SIG-M5 treated with dmso at 0.1 percent for 504 hours (cell line): ENCODE measurements at regions not wholly inside any gene's neighbourhood (a gene's known extent, or its start where the extent isn't known, plus 50 kb on each side); places are given as distances from the start of the nearest gene placed in this dataset.

ENCODE experiments used
- DNase-seq: peaks from one replicate; lab custom pipeline; 2025; ENCODE audit not compliant: unreplicated experiment; lab: John Stamatoyannopoulos, UW

DNA sequence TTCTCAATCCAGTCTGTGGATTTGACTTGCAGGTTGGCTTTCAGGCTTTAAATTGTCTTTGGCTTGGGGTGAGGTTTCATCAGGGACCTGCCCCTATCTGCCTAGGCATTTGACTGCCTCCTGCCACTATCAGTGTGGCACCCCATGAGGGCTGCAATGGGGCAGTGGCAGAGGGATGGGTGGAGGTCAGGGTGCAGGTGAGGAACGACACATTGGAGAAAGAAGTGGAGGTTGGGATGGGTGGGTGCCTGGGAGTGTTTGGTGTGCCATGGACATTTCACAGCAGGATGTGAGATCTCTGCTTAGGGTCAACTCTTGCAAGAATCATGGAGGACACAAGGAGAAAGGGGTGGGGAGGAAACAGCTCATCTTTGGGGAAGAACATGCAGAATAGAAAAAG lies 625.1 kb downstream of the PTPRU start:
- DNase-seq, result no peak

GRCh38 chr1:29860681-29861080 lies 624.4 kb downstream of the PTPRU start:
- DNase-seq, result no peak

DNA sequence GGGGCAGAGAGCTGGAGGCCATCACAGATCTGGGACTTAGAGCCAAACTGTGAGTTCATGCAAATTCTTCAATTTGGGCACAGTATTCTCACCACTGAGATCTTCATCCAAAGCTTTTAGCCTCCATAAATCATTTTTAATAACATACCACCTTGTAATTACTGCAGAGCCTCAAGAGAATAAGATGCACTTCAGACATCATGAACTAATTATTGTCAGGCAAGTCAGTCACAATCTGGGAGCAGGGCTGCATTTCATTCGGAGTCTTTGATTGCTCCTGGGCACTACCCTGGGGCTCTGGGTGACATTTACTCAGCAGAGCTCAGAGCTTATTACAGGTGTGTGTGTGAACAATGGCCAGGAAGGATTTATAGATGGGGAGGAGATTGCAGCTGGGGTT lies 623.7 kb downstream of the PTPRU start:
- DNase-seq, result no peak

GRCh38 chr1:29859126-29859525 lies 622.8 kb downstream of the PTPRU start:
- no peak for DNase-seq

- no peak for DNase-seq
These were observed 622.3 kb downstream of the PTPRU start for GRCh38 chr1:29858646-29859045.

DNA sequence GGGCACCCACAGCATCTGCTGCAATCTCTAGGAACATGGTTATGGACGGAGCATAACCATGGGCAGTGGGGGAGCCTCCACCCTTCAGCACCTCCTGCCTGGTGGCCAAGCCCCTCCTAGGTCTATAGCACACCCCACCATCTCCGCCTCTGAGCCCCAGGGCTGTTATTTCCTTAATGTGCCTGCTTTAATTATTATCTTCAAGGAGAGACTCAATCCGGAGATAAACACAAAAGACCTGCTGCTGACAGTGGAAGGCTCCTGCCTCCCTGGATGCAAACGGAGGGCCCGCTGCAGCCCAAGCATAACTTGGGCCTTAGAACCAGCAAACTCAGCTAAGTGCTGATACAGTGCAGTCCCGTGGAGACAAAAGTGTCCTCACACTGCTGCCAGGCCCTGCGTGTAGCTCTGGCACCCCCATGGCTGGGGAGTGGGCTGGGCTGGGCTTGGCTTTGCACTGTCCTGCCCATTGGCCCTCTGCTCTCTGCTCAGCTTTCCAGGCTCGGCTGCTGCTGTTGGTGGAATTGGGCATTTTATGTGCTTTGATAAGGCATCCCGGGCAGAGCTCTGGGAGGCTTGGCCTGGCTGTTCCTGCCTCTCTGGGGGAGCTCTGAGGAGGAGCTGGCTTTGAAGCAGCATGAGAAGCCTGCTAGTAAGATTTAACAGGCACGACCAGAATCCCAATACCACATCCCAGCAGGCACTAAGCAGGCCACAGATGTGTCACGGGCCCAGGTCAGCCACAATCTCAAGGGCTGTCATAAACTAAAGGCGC lies 620.2 kb downstream of the PTPRU start:
- DNase-seq, result no peak

DNA sequence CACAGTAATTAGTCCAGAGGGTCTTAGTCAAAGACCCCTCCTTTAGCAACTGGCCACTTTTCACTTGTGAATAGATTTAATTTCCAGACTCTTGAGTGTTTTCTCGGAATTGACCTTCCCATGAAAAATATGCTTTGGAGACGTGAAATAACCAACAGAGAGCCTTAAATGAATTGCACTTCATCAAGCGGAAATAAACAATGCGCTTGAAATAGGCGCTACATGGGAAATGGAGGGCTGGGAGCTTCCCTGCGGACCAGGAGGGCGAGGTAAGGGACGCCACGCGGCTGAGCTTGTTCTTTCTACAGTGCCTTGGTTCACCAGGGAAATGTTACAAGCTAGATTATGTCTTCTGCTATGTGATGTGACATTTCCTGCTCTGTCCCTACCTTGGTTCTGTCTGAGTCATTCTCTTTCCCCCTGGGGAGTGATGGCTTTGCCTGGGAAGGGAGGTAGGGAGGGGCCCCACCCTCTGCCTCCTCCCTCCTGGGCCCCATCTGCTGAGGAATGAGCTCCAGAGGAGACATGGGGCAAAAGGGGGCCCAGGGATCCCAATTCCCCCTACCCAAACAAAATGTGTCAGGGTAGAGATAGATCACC lies 619.3 kb downstream of the PTPRU start:
- no peak for DNase-seq

DNA sequence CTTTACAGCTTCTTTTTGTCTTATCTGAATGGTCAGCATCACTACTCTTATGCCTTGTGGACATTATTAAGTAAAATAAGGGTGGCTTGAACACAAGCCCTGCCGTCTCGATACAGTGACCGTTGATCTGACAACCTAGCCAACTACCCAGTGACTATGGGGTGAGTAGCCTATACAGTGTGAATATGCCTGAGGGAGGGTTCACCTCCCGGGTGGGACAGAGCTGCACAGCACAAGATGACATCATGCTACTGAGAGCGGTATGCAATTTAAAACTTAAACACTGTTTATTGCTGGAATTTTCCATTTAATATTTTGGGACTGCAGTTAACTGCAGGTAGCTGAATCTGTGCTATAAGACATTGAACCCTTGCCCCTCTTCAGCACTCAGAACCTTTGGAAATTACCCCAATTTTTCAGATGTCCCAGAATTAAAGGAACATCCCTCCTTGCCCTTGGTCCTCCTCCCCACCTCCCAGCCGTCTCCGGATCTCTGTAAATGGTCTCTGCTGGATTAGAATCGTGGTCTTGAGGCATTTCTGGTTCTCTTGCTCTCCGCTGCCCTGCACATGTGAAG lies 618.5 kb downstream of the PTPRU start:
- no peak for DNase-seq

DNA sequence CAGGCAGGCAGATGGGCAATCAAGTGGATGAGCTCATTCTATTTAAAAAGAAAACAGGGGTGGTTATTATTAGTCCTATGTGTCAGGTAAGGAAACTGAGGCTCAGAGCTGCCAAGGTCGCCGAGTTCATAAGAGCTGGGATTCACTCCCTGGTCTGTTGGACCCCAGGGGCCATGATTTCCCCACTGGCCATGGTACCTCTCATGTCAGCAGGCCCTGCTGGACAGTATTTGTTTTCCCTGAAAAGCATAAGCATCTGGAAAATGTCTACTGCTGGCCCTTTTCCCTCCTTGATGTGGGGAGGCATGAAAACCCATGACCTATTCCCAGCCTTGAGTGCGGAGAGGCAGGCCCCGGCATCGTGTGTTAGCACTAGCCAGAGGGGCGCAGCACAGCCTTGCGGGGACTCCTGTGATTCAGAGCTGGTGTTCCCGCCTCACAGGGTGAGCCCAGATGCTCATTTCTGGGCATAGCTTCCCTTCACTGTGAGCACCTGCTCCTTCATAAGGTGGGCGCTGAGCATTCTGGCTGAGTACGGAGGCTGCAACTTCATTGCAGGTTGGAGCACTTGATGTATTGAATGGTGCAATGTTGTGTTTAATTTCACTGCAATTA lies 617.5 kb downstream of the PTPRU start:
- DNase-seq, result no peak

DNA sequence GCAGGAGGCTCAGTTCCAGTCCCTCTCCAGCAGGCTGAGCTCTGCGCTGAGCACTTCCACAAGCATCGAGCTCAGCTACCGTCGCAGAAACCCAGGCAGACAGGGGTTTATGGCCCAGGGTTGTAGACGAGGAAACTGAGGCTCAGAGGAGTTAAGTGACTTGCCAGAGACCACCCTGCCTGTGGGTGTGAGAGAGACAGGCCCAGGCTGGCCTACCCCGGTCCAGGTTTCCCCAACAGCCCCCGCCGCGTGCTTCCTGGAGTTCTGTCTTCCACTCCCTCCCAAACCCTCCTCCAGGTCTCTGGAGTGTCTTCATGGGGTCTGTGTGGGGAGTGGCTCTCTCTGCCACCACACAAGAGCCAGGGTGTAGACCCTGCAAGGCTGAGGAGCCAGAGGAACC lies 615.9 kb downstream of the PTPRU start:
- no peak for DNase-seq

GRCh38 chr1:29851691-29852090 lies 615.4 kb downstream of the PTPRU start:
- DNase-seq, result no peak

DNA sequence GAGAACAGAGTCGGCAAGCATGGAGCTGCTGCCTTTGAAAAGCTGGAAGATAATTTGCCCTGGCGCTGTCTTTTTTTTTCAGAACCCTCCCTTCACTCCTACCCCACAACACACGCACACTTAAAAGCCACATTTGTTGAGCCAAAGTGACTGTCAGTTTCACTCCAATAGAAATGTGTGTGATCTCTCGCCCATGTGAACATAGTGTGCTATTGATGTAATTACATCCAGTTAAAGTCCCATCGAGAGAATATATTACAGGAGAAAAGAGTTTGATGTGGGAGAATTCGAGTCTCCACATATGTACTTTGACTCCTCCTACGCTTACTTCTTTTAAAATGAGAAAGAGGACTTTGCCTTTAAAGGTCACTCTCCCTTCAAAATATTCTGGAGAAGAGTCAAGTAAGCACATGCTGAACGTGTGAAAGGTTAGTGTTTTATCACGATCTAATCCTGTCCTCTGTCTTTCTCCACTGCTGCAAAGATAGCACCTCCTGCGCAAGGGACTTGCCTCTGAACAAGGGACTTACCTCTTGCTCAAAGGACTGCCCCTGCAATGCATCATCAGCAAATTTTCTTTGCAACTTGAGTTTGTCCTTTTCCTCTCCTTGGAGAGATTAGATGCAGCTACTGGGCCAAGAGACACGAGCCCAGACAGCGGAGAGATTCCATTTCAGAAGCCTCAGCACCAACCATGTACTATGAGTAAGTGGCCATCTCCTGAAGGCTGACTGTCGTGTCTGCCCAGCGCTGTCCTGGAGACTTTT lies 613.9 kb downstream of the PTPRU start:
- DNase-seq, result no peak

DNA sequence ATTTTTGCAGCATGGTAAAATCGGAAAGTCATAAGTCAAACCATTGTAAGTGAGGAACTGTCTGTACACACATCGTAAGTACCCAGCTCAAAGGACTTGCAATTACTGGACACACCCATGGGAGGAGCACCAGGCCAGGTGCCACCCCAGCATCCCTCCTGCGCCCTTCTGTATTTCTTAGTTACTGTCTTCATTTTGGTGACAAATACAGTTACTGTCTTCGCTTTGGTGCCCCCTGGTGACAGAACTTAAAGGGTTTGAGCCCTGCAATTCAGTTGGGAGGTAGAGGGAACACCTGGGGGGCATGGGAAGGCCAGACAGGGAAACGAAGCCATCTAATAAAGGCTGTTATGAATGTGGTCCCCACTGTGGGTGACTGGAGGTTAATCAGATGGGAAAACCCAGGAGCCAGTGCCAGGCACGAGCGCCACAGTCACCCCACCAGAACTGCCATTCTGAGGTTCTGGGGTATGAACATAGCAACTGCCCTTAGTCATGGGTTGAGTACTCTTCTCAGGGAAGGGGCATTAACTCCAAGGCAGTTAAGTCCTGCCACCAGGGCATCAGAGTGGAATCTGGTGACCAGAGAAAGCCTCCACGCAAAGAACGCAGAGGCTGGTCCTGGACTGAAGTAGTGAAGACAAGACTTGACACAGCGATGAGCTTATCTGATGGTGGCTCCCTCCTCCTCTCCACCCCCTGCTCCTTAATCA lies 612.9 kb downstream of the PTPRU start:
- peak; percentile 13 for DNase-seq

DNA sequence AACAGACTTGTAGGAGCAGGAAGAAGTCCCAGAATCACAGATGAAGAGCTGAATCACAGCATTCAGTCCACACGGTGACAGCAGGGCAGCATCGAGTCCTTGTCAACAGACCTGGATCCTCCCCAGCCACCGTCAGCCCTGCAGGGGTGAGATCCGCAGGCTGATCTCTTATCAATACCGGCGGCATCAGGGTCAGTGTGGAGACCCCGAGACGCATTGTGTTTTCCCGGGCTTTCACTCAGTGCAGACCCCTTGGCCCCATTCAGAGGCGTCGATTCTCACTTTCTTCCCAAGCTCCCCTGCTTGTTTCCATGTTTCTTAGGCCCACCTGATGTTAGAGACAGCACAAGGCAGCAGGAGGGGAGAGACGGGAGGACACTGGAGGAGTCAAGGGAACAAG lies 609.6 kb downstream of the PTPRU start:
- DNase-seq, result no peak

DNA sequence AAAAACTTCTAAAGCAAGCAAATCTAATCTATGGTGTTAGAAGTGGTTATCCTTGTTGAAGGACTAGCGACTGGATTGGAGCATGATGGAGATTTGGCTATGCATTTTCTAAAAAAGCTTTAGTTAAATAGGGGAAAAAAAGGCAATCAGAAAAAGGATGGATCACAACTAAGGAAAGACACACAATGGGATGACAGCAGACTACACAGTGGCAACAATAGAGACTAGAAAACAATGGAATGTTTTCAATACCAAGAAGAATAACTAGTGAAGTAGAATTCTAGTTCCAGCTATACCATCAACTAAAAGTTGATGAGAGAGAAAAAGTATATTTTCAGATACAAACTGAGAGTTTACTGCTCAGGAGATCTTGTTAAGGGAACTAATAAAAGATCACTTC lies 605.8 kb downstream of the PTPRU start:
- DNase-seq, result no peak

GRCh38 chr1:29839726-29840125 lies 603.4 kb downstream of the PTPRU start:
- DNase-seq, result no peak

GRCh38 chr1:29838738-29839320 lies 602.5 kb downstream of the PTPRU start:
- DNase-seq, result no peak

DNA sequence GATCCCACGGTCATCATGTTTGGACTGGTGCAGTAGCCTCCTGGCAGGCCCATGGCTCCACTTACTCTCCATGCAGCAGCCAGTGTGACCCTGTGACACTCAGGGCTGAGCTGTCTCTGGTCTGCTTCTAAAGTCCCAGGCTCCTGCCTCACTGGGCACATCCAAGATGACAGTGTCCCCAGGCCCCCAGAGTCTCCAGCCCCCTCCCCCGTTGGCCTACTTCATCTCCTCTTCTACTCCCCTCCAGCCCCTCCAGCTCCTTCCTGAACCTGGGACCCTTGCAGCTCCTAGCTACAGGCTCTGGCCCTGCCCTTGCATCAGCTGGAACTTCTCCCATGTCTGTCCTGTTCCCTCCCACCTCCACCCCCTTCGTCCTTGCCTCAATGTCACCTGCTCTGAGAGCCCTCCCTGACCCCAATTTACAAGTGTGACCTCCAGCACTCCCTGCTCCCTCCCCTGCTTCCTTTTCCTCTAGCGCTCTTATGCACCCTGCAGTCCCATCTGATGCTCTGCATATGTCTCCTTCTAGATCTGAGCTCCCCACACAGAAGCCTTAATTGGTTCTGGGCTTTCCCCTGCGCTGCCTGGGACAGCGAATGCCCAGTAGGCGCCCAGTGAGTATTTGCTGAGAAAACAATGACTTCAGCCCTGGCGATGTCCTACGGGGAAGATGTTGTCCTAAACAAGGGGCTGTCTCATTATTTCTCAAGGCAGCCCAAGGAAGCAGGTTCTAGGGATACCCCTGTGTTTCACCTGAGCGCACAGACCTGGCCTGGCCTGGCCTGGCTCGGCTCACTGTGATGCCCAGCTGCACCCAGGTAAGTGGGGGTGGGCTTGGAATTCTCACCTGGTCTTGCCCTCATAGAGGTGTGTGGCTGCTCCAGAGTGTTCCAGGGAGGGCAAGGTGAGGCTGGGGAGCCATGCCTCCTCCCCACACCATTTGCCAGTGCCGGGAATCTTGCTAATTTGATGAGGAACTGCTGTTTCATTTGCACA lies 600.6 kb downstream of the PTPRU start:
- DNase-seq, result no peak

DNA sequence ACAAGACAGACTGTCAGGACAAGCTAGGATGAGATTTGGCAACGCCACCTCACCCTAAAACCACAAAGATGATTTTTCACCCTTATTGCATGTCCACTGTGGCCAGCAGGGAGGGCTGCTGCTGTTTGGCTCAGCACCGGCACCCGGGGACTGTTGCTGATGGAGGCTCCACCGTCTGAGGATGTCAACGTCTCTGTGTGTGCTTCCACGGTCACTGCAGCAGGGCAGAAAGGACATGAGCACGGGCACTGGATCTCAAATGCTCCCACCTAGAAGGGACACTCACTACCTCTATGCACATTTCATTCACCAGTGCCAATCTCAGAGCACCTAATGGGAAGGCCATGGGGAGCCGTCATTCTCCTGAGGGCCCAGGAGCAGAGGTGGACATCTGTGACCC lies 599.6 kb downstream of the PTPRU start:
- DNase-seq, result no peak
